HG02588 (cell line): ENCODE measurements at regions not wholly inside any gene's neighbourhood (a gene's known extent, or its start where the extent isn't known, plus 50 kb on each side); places are given as distances from the start of the nearest gene placed in this dataset.

Experiments used
- ATAC-seq: cut with Tn5 transposase; IDR thresholded peaks from one replicate; pipeline ENCODE4 v1.9.1; 2021; ENCODE audit warnings: mild to moderate bottlenecking, moderate library complexity; ENCODE audit not compliant: unreplicated experiment

DNA sequence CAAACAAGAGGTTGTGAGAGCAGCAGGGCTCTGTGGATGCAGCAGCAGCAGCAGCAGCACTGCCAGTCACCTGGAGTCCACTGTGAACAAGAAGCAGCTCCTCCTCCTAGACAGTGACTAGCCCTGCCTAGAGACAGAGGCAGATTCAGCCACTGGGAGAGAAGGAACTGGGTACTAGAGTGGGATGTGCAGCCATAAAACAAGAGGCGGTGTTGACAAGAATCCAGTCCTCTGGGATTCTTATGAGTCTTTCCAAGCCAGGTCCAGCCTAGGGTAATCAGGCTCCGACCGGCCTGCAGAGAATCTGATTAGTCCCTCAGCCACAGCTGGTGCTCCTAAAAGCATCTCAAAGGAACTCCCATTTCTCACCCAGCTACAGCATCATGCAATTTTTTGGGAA is 83.9 kb upstream of the USP47 start:
- ATAC-seq = no peak

DNA sequence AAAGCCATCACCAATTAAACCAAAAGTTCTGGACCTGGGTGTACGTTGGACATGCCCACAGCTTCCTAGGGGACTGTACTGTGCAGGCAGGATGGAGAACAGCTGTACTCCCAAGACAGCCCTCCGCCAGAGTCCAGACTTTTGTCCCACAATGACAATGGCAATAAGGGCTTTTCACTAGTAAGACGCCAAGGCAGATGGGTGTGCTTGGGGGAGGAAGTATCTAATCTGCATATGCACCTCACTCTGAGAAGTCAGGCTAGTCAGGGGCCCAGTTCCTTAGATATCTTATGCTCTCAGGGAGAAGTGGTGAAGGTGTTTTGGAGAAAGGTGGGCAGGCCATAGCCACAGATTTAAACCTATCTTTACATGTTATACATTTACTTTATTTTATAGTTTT is 85.1 kb upstream of the USP47 start:
- no peak for ATAC-seq

DNA sequence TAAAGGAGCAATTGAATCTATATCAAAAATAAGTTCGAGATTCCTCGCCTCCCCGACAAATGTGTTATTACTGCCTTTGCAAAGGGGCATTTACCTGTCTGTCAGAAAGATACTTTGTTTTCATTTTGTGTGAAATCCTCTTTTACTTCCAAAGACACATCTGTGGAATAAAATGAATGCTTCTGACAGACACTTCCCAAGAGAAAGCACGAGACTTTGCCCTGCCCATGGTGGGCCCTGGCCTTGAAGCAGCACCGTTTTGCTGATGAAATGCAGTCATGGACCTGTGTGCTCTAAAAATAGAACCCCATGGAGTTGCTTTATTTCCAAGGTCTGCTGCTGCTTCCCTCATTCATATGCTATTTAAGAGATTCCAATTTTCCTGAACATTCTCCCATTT is 85.9 kb upstream of the USP47 start:
- ATAC-seq = no peak

- no peak for ATAC-seq
Measured at GRCh38 chr11:11752679-11753078, 89.1 kb upstream of the USP47 start.

DNA sequence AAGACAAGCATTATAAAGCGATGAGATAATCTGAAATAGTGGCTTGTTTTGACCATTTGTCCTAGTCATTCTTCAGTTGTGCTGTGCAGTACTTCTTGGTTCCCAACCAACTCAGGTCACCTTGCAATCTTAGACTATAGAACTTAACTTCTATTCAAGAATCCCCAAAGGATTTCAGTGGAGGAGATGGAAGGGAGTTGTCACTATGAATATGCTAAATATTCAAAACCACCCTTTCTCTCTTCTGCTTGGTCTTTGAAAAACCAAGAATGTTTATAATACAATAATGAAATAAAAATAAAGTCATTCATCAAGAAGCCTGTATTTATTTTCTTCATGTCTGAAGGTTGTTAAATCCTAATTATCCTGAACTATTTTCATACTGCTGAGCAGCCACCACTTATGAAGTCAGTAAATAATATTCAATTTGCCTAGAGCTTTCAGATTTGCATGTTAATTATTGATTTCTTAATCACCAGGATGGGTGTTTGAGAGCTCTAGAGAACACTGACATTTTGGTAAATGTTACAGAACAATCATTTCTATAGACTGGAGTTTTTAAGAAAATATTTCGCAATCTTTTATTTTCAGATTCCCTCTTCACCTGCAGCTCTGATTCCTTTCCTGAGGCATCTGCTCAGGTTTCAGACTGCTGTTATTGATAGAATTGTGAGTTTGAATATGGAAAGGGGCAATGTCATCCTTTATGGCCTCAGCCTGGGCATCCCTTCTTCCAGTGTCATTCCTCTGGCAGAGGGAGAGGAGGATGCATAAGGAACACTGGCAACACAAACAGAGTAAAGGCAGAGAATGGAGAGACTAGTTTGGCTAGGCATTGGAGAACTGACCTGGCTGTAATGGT is 91.5 kb upstream of the USP47 start:
- no peak for ATAC-seq

DNA sequence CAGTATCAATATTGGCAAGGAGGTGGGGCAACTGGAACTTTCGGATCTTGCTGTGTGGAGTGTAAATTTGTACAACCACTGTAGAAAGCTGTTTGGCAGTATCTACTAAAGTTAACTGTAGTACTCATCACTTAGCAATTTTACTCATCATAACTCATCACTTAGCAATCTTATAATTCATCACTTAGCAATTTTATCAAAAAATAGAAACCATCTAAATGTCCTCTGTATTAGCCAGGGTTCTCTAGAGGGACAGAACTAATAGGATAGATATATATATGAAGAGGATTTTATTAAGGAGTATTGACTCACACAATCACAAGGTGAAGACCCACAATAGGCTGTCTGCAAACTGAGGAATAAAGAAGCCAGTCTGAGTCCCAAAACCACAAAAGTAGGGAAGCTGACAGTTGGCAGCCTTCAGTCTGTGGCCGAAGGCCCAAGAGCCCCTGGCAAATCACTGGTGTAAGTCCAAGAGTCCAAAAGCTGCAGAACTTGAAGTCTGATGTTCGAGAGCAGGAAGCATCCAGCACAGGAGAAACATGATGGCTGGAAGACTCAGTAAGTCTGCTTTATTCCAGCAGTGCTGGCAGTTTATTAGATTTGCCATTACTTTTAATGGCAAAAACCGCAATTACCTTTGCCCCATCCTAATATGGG is 92.9 kb upstream of the USP47 start:
- ATAC-seq = no peak

DNA sequence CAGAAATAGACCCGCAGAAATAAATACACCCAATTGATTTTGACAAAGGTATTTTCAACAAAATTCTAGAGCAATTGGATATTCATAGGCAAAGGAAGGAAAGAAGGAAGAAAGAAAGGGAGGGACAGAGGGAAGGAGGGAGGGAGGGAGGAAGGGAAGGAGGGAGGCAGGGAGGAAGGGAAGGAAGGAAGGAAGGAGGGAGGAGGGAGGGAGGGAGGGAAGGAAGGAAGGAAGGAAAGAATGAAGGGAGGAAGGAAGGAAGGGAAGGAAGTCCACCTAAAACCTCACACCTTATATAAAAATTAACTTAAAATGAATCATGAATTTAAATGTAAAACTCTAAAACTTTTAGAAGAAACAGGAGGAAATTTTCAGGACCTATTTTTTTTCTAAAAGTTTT is 94.2 kb upstream of the USP47 start:
- ATAC-seq = no peak

DNA sequence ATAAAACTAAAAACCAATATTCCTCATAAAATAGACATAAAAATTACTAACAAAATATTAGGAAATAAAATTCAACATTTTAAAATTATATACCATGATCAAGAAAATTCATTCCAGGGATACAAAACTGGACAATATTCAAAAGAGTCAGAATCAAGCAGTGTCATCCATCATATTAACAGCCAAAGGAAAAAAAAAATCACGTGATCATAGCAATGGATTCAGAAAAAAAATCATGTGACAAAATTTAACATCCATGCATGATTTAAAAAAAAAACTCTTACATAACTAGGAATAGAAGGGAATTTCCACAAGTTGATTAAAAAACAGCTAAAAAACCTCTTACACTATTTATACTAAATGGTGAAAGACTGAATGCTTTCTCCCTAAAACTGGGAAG is 95.3 kb upstream of the USP47 start:
- no peak for ATAC-seq

DNA sequence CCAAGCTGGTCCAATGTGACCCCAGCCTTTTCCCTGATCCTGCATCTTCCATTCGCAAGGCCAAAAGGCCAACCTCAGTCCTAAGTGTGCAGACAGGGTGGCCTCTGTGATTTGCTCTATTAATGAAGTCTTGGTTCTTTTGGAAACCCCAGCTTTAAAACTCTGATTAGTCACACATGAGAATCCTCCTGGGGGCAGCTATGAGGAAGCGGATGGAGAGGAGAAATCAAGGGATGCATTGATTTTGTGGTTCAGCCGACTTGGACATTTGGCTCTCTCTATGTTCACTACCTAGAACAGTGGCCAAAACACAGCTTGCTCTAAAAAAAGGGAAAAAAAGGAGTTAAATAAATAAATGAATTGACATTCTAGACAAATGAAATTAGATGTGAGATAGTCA is 98.6 kb upstream of the USP47 start:
- no peak for ATAC-seq

- ATAC-seq = no peak
Measured at GRCh38 chr11:11742486-11742885, 99.3 kb upstream of the USP47 start.

- ATAC-seq = no peak
Measured at GRCh38 chr11:11740836-11741235, 100.9 kb upstream of the USP47 start.

- no peak for ATAC-seq
Measured at GRCh38 chr11:11740073-11740702, 101.6 kb upstream of the USP47 start.

DNA sequence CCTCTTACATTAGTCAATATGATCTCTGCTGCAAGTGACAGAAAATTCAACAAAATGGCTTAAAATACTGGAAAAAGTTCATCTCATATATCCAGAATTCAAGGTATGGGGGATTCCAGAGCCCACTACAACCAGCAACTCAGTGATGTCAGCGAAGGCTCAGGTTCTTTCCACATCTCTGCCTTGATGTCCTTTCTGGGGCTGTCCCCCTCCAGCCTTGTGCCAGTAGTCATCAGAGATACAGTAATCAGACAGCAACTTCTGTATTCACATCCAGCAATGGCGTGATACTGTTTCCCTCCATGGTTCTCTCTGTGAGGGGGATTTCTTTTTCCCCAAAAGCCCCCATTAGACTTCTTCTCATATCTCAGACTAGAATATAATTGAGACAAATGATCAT is 103.4 kb upstream of the USP47 start:
- no peak for ATAC-seq

DNA sequence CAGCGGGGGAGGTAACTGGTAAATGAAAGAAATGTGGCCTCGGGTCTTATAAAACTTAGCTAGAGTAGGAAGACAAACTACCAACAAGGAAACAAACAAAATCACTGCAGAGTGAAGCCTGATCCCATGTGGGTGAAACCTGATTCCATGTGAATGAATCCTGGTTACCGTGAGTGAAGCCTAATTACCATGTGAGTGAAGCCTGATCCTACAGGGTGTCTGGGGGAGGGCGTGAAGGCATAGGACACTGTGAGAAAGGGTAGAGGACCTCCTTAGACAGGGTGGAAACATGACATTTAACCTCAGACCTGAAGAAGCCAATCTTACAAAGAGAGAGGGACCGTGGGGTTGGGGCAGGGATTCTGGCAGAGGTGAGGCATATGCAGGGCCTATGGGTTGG is 106.2 kb upstream of the USP47 start:
- ATAC-seq = no peak

DNA sequence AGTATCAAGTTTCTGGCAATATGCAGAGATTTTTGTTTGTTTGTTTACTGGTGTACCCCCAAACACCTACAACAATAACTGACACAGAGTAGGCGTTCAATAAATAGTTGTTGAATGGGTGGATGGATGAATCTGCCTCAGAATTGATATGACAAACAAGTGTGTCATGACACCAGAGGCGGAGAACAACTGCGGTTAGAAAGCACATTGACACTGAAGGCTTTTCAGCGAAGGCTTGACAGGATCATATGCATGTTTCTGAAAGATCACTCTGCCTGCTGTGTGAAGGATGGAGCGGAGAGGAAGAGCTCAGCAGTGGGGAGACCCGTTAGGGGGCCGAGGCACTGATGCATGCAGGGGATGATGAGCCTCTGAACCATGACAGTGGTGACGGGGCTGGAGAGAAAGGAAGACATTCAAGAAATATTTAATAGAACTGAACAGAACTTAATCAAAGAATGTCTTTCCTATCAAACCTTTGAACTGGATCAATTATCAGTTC is 108.5 kb upstream of the USP47 start:
- ATAC-seq = no peak

DNA sequence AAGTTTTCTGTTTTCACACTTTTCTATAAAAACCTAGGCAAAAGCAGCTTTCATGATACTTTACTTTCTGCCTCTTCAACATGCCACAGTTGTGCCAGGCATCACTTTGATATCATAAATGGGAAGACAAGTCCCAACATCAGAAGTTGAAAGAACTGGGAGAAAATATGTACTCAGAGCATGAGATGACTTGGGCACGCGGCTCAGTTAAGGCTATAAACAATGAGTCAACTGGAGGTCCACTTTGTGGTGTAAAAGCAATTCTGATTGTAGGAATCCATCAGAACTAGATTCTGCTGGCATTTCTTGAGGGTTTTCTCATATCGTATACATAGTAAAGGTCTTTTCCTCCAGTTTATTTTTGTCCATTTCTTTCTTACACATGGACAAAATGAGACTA is 109.7 kb upstream of the USP47 start:
- no peak for ATAC-seq

DNA sequence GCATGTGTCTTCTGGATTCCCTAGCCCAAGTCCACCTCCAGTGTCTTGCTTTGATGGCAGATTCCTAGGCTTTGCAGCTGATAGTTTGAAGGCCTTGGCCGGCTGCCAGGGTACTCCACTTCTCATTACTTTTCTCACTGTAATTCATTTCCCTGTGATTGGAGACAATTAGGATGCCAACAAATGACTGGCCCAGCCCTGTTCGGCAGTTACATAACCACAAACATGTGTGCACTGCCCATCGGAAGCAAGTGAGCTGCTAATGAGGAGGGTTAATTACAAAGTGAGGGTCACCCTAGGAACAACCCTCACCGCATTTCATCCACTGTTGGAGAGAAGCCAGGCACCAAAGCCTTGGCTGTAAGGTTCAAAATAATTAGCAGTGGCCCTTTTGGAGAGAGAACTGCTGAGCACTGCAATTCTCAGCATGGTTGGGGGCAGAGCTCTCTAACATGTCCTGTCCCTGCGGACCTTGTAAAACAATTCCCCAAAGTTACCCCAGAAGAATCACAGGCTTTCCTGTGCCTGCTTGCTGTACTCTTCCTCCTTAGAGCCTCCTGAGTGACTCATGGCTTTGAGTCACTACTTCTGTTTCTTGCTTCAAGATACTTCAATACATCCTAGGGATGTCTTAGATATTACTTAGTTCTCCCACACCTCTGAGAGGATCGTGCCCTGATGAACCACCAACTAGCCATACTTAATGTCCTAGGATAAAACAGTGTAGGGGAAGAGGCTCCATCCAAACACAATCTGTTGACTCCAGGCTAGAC is 109.7 kb upstream of the GALNT18 start:
- ATAC-seq = no peak

DNA sequence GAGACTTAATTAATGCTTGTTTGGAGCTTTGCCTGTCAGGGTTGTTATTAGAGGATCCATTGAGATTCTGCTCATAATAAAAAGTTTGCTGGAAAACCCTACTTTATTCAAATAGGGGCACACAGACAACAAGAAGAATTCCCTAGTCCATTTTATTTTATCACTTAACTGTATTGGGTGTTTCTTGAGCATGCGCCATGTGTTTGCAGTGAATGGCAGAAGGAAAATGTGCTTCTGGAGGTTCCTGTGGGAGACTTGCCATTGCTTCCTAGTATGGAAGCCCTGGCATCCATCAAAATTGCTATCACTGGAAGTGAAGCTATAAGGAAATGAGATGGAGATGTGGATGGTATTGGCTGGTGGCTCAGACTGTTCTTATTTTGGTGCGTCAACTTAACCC is 106.6 kb upstream of the GALNT18 start:
- ATAC-seq = no peak

- ATAC-seq = no peak
Measured at GRCh38 chr11:11725438-11725837, 103.6 kb upstream of the GALNT18 start.

GRCh38 chr11:11724994-11725393 is 103.2 kb upstream of the GALNT18 start:
- no peak for ATAC-seq

- no peak for ATAC-seq
Measured at GRCh38 chr11:11722861-11723260, 101.1 kb upstream of the GALNT18 start.
